Forelimb muscle (tissue), 1 donor: ENCODE measurements at regions not wholly inside any gene's neighbourhood (a gene's known extent, or its start where the extent isn't known, plus 50 kb on each side); places are given as distances from the start of the nearest gene placed in this dataset.

Experiments
- DNase-seq: peaks from one replicate; pipeline ENCODE4 v3.0.0-alpha.2; 2013; ENCODE audit warnings: low read depth

DNA sequence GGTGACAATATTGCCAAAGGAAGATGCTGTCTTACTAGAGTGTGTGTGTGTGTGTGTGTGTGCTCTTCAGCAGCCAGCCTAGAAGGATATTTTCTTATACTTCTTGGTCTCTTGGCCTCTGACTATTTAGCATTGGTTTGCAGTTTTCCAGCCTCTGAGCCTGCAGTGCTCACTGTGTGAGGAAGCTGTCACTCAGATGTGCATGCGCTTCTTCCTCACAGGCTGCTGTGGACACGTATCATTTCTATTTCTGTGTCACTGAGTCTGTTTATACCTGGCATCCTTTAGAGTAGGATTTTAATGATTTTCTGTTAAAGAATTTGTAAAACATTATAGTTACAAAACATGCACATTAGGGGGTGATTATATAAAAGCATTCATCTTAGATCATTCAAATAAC lies 83.3 kb downstream of the ALDH8A1 start:
- no peak for DNase-seq

GRCh38 chr6:134864558-134864957 lies 85.3 kb downstream of the ALDH8A1 start:
- no peak for DNase-seq

DNA sequence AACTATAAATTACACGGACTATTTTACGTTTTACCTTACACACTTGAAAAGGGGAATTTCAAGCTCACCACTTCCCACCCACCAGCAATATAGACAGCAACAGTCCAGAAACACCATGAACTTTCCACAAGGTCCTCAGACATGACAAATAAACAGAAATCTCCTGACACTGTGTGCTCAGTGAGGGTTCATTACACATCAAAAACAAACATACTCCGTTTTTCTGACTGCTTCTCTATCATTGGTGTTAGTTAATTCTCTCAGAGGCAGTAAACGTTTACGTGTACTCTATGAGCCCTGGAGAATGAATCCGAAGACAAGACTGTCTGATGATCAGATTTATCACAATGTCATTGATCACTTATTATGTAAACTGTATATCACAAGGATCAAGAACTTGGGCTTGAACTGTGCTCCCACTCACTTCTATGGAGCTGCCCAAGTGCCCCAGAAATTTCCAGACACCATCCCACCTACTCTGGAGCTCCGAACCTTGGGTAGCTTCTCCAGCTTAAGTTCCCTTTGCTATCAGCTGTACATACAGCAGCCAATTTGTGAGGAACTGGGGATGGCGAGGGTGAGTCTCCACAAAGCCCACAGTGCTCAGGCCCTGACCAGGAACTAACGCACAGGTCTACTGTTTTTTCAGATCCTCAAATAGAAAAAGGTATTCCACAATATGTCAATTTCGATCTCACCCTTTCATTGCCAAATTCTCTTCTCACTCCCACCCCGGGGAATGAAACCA lies 86.0 kb downstream of the ALDH8A1 start:
- DNase-seq: no peak

DNA sequence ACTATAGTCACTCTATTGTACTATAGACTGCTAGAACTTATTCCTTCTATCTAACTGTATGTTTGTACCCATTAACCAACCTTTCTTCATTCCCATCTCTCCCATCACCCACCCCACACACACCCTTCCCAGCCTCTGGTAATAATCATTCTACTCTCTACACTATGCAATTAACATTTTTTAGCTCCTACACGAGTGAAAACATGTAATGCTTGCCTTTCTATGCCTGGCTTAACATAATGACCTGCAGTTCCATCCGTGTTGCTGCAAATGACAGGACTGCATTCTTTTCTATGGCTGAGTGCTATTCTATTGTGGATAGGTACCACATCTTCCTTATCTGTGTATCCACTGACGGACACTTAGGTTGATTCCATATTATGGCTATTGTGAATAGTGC lies 95.5 kb downstream of the ALDH8A1 start:
- no peak for DNase-seq

DNA sequence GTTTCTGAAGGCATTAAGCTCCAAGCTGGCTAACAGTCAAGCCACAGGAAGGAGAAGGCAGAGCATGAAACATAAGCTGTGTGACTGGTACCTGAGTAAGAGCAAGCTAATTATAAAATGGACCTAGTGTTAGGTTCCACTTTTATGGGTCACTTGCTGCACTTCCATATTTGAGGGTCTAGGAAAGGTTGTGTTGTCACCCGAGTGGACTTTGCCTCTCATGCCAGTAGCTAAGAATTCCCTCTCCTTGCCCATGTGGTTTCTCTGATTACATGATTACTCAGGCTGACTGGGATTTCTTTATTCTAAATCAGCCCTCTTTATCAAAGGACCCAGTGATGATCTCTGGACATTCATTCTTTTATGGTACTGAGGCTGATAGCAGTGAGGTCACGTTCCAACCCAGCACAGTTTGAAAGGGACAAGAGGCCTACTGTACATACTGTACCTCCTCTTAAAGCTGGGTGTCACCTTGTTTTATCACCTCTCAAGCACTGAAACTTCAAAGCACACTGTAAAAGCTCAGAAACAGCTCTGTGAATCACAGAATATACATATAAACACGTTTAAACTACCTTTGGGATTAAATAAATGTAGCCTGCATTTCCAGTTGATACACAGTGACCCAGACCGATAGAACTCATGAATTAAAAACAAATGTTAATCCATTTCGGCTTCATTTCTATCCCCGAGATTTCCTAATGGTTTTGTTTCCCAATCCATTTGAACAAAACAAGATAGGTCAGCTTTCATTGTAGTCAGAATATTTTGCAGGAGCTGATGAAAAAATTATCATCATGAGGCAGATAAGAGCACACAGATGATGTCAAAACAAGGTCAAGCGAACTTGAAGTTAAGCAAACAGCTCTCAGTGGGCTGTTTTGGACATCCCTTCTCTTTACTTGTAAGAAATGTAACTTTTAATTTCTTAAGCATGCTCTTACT lies 96.5 kb downstream of the ALDH8A1 start:
- DNase-seq: peak; percentile 14

- no peak for DNase-seq
Observed at GRCh38 chr6:134851548-134851947, 98.4 kb downstream of the ALDH8A1 start.

- no peak for DNase-seq
Observed at GRCh38 chr6:134850721-134851305, 99.1 kb downstream of the ALDH8A1 start.

DNA sequence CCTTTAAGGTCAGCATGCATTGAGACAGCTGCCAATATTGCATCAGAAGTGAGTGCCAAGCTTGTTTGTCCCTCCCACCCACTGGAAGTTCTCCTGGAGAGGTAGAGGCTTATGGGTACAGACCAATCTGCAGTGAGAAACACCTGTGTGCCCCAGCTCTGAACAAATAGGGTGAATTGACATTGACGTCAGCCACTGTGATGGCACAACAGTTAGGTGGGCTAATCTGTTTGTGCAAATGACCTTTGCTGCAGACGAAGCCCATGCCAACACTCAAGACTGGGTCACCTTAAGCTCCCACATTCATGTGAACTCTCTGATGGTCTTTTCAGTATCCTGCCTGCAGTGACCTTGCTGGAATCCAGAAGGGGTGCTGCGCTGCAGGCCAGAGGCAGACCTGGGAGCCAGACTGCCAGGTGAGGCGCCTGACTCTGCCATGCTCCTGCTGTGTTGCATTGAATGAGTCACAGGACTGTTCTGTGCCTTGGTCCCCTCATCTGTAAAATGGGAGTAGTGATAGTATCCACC lies 99.9 kb downstream of the ALDH8A1 start:
- DNase-seq: no peak

DNA sequence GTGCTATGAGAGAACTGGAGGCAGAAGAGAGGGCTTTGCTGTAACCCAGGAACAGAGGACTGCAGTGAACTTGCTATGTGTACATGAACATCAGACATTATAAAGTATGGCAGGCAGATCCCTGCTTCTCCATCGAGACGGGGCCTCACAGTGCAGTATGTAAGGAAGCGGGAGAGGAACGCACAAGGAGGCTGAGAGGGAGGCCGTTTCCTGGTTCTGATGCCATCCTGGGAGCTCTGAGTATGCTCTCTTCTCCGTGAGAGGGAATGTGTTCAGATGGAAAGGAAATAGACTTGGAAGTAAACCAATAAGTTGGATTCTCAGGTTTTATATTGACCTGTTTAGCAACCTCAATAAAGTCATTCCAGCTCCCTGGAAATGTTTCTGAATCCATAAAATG lies 101.8 kb downstream of the ALDH8A1 start:
- no peak for DNase-seq

- DNase-seq: no peak
Observed at GRCh38 chr6:134846865-134847264, 103.0 kb downstream of the ALDH8A1 start.

- no peak for DNase-seq
Observed at GRCh38 chr6:134846031-134846430, 103.9 kb downstream of the ALDH8A1 start.

DNA sequence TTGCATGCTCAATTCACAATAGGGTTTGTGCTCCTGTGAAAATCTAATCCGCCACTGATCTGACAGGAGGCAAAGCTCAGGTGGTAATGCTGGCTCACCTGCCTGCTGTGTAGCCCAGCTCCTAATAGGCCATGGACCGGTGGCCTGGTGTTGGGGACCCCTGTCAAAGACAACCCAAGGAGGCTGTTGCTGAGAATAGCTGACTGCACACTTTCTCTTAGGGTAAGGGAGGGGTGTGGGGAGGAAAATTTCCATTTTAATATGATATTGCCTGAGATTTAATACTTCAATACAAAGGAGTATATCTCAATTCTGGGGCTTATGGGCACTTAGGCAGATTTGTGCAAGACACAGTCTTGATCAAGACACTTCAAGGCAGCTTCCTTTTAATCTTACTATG lies 105.8 kb downstream of the ALDH8A1 start:
- DNase-seq: no peak

DNA sequence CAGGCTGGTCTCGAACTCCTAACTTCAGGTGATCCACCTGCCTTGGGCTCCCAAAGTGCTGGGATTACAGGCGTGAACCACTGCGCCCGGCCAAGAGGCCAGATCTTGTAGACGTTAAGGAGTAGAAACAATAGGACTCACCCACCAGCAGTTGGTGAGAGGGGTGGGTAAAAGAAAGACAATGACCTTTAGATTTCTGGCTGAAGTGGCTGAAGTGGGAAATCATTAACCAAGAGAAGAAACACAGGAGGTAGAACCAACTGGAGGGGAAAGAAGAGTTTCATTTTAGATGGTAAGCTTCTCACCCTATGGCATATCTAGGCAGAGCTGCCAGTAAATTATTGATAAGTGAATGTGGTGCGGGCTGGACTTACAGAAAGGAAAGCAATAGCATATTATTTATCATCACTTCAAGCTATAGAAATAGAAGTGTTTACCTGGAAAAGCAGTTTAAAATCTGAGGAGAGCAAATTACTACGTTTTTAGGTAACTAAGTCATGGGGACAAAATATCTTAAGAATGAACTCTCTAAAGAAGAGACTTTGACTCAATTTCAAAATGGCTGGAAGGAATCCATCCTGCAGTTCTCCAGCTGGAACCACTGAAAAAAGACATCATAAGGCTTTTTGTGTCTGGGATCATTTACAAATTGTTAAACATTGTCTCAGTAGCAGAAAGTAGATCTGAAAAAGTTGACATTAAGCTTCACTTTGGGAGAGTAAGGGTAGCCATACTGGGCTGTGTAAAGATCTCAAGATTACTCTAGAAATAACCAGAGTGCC lies 109.6 kb downstream of the ALDH8A1 start:
- DNase-seq: no peak

DNA sequence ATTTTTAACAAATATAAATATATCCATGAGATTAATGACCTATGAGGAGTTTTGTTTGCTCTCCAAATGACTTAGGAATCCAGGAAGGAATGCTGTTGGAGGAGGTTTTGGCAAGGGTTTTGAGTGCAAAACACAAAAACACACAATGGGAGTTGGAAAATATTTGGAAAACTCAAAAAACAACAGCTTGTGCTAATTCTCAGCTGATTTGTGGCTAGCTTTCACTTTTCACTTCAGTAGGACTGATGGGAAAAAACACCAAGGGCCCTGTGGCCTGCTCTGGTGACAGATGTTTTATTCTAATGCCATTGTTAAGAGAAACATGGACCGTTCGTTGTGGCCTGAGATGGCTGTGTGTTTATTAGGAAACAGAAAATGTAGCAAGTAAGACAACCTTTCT lies 113.9 kb downstream of the ALDH8A1 start:
- DNase-seq: no peak

DNA sequence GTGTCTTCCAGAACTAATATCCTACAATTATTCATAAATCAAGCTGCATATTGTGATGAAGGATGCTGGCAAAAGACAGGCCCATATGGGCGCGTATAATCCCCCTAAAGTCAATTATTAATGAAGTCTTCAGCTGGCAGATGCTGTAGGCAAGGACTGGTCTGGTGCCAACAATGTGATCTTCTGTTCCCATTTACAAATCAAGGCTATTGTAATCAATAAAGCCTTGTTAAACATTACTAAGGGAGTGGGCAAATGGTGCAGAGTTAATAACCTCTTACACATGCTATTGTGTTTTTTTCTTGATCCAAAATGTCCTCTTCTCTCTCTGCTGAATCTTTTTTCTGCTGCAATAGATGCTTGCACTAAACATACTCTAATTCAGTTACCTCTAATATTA lies 119.0 kb downstream of the ALDH8A1 start:
- no peak for DNase-seq

GRCh38 chr6:134830194-134830593 lies 119.7 kb downstream of the ALDH8A1 start:
- DNase-seq: no peak

DNA sequence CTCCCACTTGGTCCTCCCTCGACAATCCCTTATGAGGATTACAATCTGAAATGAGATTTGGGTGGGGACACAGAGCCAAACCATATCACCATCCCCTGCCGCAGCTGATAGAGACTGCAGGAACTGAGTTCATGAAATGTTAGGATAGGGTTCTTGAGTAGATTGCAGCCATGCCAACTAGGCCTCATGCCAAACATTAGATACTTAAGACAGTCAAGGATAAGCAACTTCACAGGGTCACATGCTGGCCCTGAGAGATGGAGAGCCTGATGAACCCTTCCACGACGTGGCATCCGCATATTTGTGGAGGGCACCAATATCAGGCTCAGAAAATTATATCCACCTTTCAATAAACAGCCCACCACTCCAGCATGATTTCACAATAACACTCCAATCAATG lies 121.3 kb downstream of the ALDH8A1 start:
- no peak for DNase-seq

- DNase-seq: no peak
Observed at GRCh38 chr6:134826889-134827737, 122.8 kb downstream of the ALDH8A1 start.

GRCh38 chr6:134823710-134824034 lies 126.2 kb downstream of the ALDH8A1 start:
- DNase-seq: no peak

DNA sequence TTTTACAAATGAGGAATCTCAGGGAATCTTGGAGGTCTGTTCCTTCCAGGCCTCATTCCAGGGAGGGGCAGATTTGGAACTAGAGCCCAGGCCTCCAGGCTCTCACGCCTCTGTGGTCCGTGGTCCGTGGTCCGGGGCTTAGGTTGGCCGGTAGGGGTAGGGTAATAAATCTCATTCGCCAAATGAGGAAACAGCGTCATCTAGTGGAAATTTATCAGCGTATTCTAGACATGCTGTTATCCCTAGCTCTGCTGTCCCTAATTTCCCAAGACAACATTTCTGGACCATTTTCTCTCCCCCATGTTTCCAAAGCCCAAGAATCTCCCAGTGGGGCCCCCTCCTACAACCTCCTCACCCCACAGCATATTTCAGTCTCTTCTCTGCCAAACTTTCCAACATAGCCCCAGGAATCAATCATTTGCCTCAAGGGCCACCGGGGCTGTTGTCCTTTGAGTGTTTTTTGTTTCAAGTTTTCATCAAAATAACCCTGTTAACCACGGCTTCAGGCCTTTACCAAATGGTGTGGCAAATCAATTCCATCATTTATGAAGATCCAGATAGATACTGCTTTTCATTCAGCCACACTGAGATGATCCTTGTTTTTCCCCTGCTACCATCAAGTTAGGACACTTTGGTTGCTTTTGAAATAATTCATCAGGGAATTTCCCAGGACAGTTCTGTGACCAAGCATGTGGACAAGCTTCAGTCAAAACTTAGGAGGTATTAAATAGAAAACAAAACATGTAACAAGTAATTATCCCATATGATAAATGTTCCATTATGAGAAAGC lies 126.8 kb downstream of the ALDH8A1 start:
- peak; percentile 76 for DNase-seq
